IMR-90 (cell line): ENCODE measurements at regions not wholly inside any gene's neighbourhood (a gene's known extent, or its start where the extent isn't known, plus 50 kb on each side); places are given as distances from the start of the nearest gene placed in this dataset.

Experiments
- ATAC-seq: fragments of 200-7000 bp; cut with Tn5 transposase; 2 replicates; pipeline ENCODE4 v1.9.1; 2020; ENCODE audit warnings: low read depth, mild to moderate bottlenecking, moderate library complexity
- BruUV-seq: library from RNA; stranded (reverse); fragments of 400-500 nt; replicated peaks from 2 replicates; lab custom pipeline; 2021; lab: Mats Ljungman, UMichigan
- CTCF ChIA-PET: fragments of 300-600 bp; formaldehyde crosslinking; extraction: SDS; loops from one replicate; lab custom pipeline; 2021; ENCODE audit warnings: antibody characterized with exemption; lab: Yijun Ruan, JAX
- POLR2A ChIA-PET: fragments of 300-600 bp; sonication (Branson Sonifier 250); formaldehyde crosslinking; loops from one replicate; lab custom pipeline; 2022; ENCODE audit warnings: antibody characterized with exemption; ENCODE audit not compliant: unreplicated experiment; lab: Charles Lee
- DNase-seq: peaks from one replicate; pipeline ENCODE4 v3.0.0; 2013
- H2AFZ ChIP-seq: replicated peaks from 2 replicates; pipeline ENCODE3; 2013; ENCODE audit warnings: low read length, mild to moderate bottlenecking; ENCODE audit not compliant: poor library complexity
- H2AK5ac ChIP-seq: 2 replicates; pipeline ENCODE4 v1.6.1; 2013; ENCODE audit warnings: low read depth, low read length, inconsistent platforms
- H2AK9ac ChIP-seq: replicated peaks from 2 replicates; pipeline ENCODE3; 2013; ENCODE audit warnings: mild to moderate bottlenecking, low read depth, low read length, moderate library complexity; ENCODE audit not compliant: poor library complexity
- H2BK120ac ChIP-seq: 2 replicates; pipeline ENCODE4 v1.6.1; 2013; ENCODE audit warnings: low read depth, low read length, inconsistent platforms
- H2BK15ac ChIP-seq: 3 replicates; pipeline ENCODE4 v1.6.1; 2013; ENCODE audit warnings: low read depth, low read length, inconsistent platforms
- H2BK20ac ChIP-seq: 2 replicates; pipeline ENCODE4 v1.6.1; 2013; ENCODE audit warnings: low read depth, mild to moderate bottlenecking, inconsistent platforms, low read length, moderate library complexity
- H2BK5ac ChIP-seq: 2 replicates; pipeline ENCODE4 v1.6.1; 2013; ENCODE audit warnings: mild to moderate bottlenecking, low read depth, low read length, inconsistent platforms; ENCODE audit not compliant: poor library complexity, severe bottlenecking
- H3K14ac ChIP-seq: replicated peaks from 2 replicates; pipeline ENCODE4 v1.6.1; 2013; ENCODE audit warnings: low read depth, low read length, inconsistent platforms
- H3K18ac ChIP-seq: 2 replicates; pipeline ENCODE4 v1.6.1; 2013; ENCODE audit warnings: low read depth, low read length, control low read depth
- H3K23ac ChIP-seq: 2 replicates; pipeline ENCODE4 v1.6.1; 2013; ENCODE audit warnings: low read depth, low read length, inconsistent platforms
- H3K27ac ChIP-seq: 2 replicates; pipeline ENCODE4 v1.5.1; 2013; ENCODE audit warnings: mild to moderate bottlenecking, control low read depth, low read length; ENCODE audit not compliant: insufficient read depth
- H3K27me3 ChIP-seq: 2 replicates; pipeline ENCODE4 v1.6.1; 2013; ENCODE audit warnings: low read length; ENCODE audit not compliant: control insufficient read depth, insufficient read depth
- H3K36me3 ChIP-seq: 2 replicates; pipeline ENCODE4 v1.6.1; 2013; ENCODE audit warnings: low read length, mixed read lengths; ENCODE audit not compliant: control insufficient read depth, insufficient read depth
- H3K4ac ChIP-seq: 2 replicates; pipeline ENCODE4 v1.6.1; 2013; ENCODE audit warnings: low read depth, low read length, inconsistent platforms
- H3K4me1 ChIP-seq: 2 replicates; pipeline ENCODE4 v1.6.1; 2013; ENCODE audit warnings: low read length, mixed read lengths; ENCODE audit not compliant: control insufficient read depth, insufficient read depth
- H3K4me2 ChIP-seq: 2 replicates; pipeline ENCODE4 v1.6.1; 2013; ENCODE audit warnings: low read depth, mild to moderate bottlenecking, control low read depth, low read length, moderate library complexity
- H3K4me3 ChIP-seq: 2 replicates; pipeline ENCODE4 v1.5.1; 2013; ENCODE audit warnings: low read depth, mild to moderate bottlenecking, control low read depth, low read length, moderate library complexity; ENCODE audit not compliant: insufficient read depth
- H3K56ac ChIP-seq: 2 replicates; pipeline ENCODE4 v1.6.1; 2013; ENCODE audit warnings: low read length, inconsistent platforms; ENCODE audit not compliant: insufficient read depth; ENCODE audit errors: extremely low read depth
- H3K79me1 ChIP-seq, 2 experiments: 2 replicates each; pipeline ENCODE4 v1.6.1; 2013; ENCODE audit warnings: low read length in 2 of 2, inconsistent platforms in 1 of 2, low read depth in 1 of 2
- H3K9ac ChIP-seq: 2 replicates; pipeline ENCODE4 v1.6.1; 2013; ENCODE audit warnings: low read depth, low read length, control low read depth
- H3K9me1 ChIP-seq: 2 replicates; pipeline ENCODE4 v1.6.1; 2013; ENCODE audit warnings: low read length, inconsistent platforms; ENCODE audit not compliant: insufficient read depth
- H3K9me3 ChIP-seq: 2 replicates; pipeline ENCODE4 v1.6.1; 2013; ENCODE audit warnings: low read length; ENCODE audit not compliant: control insufficient read depth, insufficient read depth
- H4K20me1 ChIP-seq: 2 replicates; pipeline ENCODE4 v1.6.1; 2013; ENCODE audit warnings: low read length, inconsistent platforms; ENCODE audit not compliant: insufficient read depth
- H4K5ac ChIP-seq: 2 replicates; pipeline ENCODE4 v1.6.1; 2013; ENCODE audit warnings: mild to moderate bottlenecking, low read depth, low read length, control low read depth
- H4K8ac ChIP-seq, 2 experiments: 2 replicates each; pipeline ENCODE4 v1.6.1; 2013; ENCODE audit warnings: low read depth in 2 of 2, low read length in 2 of 2, control low read depth in 1 of 2, inconsistent platforms in 1 of 2
- H4K91ac ChIP-seq: 2 replicates; pipeline ENCODE4 v1.6.1; 2013; ENCODE audit warnings: low read depth, low read length, inconsistent platforms; ENCODE audit not compliant: insufficient read depth
- BHLHE40 ChIP-seq: fragments of 150-350 bp; IDR thresholded peaks from 2 replicates; pipeline ENCODE4 v1.6.1; 2016; ENCODE audit warnings: mild to moderate bottlenecking, low read depth, low read length
- CEBPB ChIP-seq: IDR thresholded peaks from 2 replicates; pipeline ENCODE4 v1.6.1; 2012; ENCODE audit warnings: low read depth, low read length, improper control_type of control experiment
- CHD1 ChIP-seq: IDR thresholded peaks from 2 replicates; pipeline ENCODE4 v1.6.1; 2012; ENCODE audit warnings: low read depth, low read length, improper control_type of control experiment
- CTCF ChIP-seq: conservative IDR thresholded peaks from 2 replicates; pipeline ENCODE4 v1.5.1; 2012; ENCODE audit warnings: mild to moderate bottlenecking, low read depth, low read length, improper control_type of control experiment
- ELK1 ChIP-seq: fragments of 150-350 bp; IDR thresholded peaks from 2 replicates; pipeline ENCODE4 v1.6.1; 2016; ENCODE audit warnings: low read depth, mild to moderate bottlenecking, low read length, moderate library complexity, borderline replicate concordance
- FOS ChIP-seq: fragments of 150-350 bp; IDR thresholded peaks from 2 replicates; pipeline ENCODE4 v1.6.1; 2016; ENCODE audit warnings: low read depth, low read length
- MAFK ChIP-seq: IDR thresholded peaks from 2 replicates; pipeline ENCODE4 v1.6.1; 2012; ENCODE audit warnings: low read depth, low read length, improper control_type of control experiment
- MAZ ChIP-seq: IDR thresholded peaks from 2 replicates; pipeline ENCODE4 v1.6.1; 2012; ENCODE audit warnings: low read depth, mild to moderate bottlenecking, low read length, improper control_type of control experiment, moderate library complexity, borderline replicate concordance
- MXI1 ChIP-seq: IDR thresholded peaks from 2 replicates; pipeline ENCODE4 v1.6.1; 2012; ENCODE audit warnings: low read depth, mild to moderate bottlenecking, low read length, moderate library complexity, borderline replicate concordance
- NFE2L2 ChIP-seq: fragments of 150-350 bp; IDR thresholded peaks from 2 replicates; pipeline ENCODE4 v1.6.1; 2016; ENCODE audit warnings: low read depth, mild to moderate bottlenecking, low read length
- POLR2A ChIP-seq: IDR thresholded peaks from 2 replicates; pipeline ENCODE4 v1.6.1; 2012; ENCODE audit warnings: mild to moderate bottlenecking, low read depth, low read length
- RAD21 ChIP-seq: IDR thresholded peaks from 2 replicates; pipeline ENCODE4 v1.6.1; 2012; ENCODE audit warnings: low read length, improper control_type of control experiment
- RCOR1 ChIP-seq: IDR thresholded peaks from 2 replicates; pipeline ENCODE4 v1.6.1; 2012; ENCODE audit warnings: mild to moderate bottlenecking, low read length, improper control_type of control experiment; ENCODE audit not compliant: insufficient replicate concordance
- RFX5 ChIP-seq: IDR thresholded peaks from 2 replicates; pipeline ENCODE4 v1.8.0; 2012; ENCODE audit warnings: low read depth, mild to moderate bottlenecking, low read length, moderate library complexity
- SMC3 ChIP-seq: fragments of 150-350 bp; IDR thresholded peaks from 2 replicates; pipeline ENCODE4 v1.6.1; 2016; ENCODE audit warnings: low read depth, mild to moderate bottlenecking, antibody characterized with exemption, low read length, moderate library complexity
- USF2 ChIP-seq: fragments of 150-350 bp; IDR thresholded peaks from 2 replicates; pipeline ENCODE4 v1.6.1; 2017; ENCODE audit warnings: mild to moderate bottlenecking, antibody characterized with exemption, low read length, low read depth
- WGBS, 2 experiments: methylation state at CpG; one replicate each; pipeline versions ENCODE4 v1.1.5 to v1.1.7; 2013; ENCODE audit warnings: missing lambda C conversion rate in 2 of 2; ENCODE audit not compliant: insufficient read length in 1 of 2; ENCODE audit errors: extremely low coverage in 2 of 2; 5-methylcytosine and 5-hydroxymethylcytosine counted together
- dilution Hi-C: fragments of 300-500 bp; cut with HindIII; formaldehyde crosslinking; loops from one replicate; pipeline ENCODE4 v1.14.3; 2018; ENCODE audit warnings: low sequenced_read_pairs; ENCODE audit not compliant: unreplicated experiment
- in situ Hi-C: fragments of 300-500 bp; cut with MboI; formaldehyde crosslinking; loops from 3 replicates; pipeline ENCODE4 v1.14.3; 2019; ENCODE audit warnings: low sequenced_read_pairs, inconsistent platforms, mixed read lengths
- intact Hi-C: fragments of 100-400 bp; cut with micrococcal nuclease; formaldehyde crosslinking; loops from 2 replicates; pipeline ENCODE4 v1.10.0; 2022

GRCh38 chr1:208977638-208978256, 605.8 kb upstream of the CAMK1G start:
- Histone ChIP-seq H2AFZ (no peak overlapping the region), H2BK5ac (no peak overlapping the region), H3K9me3 (peaks cover 2% of the 10 kb centered on the region), H3K9me1 (no peaks in the 10 kb centered on the region), H3K36me3 (no peaks in the 10 kb centered on the region), H3K23ac (no peak overlapping the region), H3K18ac (no peak overlapping the region), H4K5ac (no peak overlapping the region), H3K56ac (no peak overlapping the region), H2BK20ac (no peak overlapping the region), H3K27ac (no peak overlapping the region), H3K4me1 (no peaks in the 10 kb centered on the region), H2BK120ac (no peak overlapping the region), H2AK9ac (no peak overlapping the region), H3K4me2 (no peak overlapping the region), H2BK15ac (no peak overlapping the region), H4K8ac (no peak overlapping the region), H4K91ac (no peak overlapping the region), H3K4me3 (no peak overlapping the region), H3K14ac (no peak overlapping the region), H3K79me1 (no peaks in the 10 kb centered on the region), H2AK5ac (no peak overlapping the region), H3K9ac (no peak overlapping the region), H3K4ac (no peak overlapping the region), H3K27me3 (no peaks in the 10 kb centered on the region), H4K20me1 (no peaks in the 10 kb centered on the region)
- ChIA-PET POLR2A (no interaction called here), CTCF (no interaction called here)
- dilution Hi-C loops, result no loop called here
- in situ Hi-C loops, result no loop called here
- intact Hi-C loops, result no loop called here
- no peak for ATAC-seq
- no CpG with 5 or more reads among the region's 3 CpGs for WGBS, 2 experiments
- no TSS peak for BruUV-seq
- TF ChIP-seq ELK1 (no peak), POLR2A (no peak), CHD1 (no peak), NFE2L2 (no peak), RCOR1 (no peak), RAD21 (no peak), MAFK (no peak), FOS (no peak), MAZ (no peak), RFX5 (no peak), USF2 (no peak), MXI1 (no peak), SMC3 (no peak), CEBPB (no peak), CTCF (no peak), BHLHE40 (no peak)
- DNase-seq, result no peak
